Skin of body (tissue), 1 donor: ENCODE measurements at regions not wholly inside any gene's neighbourhood (a gene's known extent, or its start where the extent isn't known, plus 50 kb on each side); places are given as distances from the start of the nearest gene placed in this dataset.
"Not testable (repeated sequence)": the region's sequence is repeated elsewhere in the genome, so short reads cannot be mapped to it uniquely, and the experiment has no call there.

Source experiments
- DNase-seq: peaks from one replicate; lab custom pipeline; 2025; lab: John Stamatoyannopoulos, UW

DNA sequence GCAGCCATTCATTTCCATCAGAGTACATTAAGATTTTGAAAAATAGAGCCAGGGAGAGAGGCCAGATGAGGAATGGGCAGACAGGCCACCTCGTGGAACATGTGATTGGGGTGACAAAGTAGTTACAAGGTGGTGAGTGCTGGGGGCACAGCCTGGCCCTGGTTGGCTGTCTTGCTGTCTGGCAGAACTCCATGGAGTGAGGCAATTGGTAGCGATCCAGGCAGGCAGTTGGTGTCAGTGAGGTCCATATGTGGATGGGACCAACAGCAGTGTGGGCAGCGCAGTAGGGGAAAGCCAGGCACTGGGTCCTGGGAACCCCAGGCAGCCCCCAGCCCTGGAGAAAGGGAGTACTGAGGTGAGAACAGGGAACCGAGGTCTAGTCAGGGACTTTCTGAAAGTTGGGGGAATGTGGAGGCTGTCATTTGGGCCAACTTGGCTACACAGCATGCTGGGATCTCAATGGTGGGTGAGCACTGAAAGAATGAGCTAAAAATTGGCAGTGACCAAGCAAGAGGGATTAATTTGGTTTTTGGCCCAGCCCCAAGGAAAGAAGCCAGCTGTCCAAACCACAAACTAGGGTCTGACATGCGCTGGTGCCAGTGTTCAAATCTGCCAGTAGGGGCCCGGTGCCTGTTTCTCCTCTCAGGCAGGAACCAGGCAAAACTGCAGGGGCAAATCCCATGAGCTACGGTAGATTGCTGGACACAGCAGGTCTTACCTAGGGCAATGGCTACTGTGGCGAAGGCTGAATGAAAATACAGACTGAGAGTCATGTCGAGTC, 61.4 kb upstream of the E2F3 start:
- DNase-seq = no peak

DNA sequence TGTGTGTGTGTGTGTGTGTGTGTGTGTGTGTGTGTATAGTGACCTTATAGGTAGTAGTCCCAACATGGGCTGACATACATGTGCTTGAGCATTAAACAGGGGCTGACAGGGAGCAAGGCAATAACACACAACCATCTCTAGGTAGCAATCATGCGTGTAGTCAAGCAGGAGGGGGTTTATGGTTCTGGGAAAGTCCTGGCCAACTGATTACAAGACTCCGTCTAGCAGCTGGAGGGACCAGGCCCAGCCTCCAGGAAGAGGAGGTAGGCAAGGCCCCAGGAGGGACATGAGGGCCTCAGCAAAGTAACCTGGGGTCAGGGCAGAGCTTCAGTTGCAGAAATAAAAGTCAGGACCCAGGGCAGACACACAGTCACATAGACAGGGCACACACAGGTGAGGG, 60.6 kb upstream of the E2F3 start:
- DNase-seq = no peak

DNA sequence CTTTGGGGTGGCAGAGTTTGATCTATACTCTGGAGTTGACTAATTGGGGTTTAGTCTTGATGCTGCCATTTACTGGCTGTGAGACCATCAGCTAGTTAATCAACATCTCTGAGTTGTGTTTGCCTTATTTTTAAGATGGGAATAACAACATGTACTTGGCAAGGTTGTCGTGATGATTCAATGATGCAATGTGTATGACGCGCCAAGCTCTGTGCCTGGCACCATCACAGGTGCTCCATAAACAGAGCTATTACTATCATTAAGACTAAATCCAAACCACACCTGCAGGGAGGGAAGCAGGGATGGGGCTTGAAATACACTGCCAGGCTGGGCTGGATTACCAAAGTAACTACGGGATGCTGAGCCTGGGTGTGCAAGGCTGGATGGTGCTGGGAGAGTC, 60.1 kb upstream of the E2F3 start:
- no peak for DNase-seq

DNA sequence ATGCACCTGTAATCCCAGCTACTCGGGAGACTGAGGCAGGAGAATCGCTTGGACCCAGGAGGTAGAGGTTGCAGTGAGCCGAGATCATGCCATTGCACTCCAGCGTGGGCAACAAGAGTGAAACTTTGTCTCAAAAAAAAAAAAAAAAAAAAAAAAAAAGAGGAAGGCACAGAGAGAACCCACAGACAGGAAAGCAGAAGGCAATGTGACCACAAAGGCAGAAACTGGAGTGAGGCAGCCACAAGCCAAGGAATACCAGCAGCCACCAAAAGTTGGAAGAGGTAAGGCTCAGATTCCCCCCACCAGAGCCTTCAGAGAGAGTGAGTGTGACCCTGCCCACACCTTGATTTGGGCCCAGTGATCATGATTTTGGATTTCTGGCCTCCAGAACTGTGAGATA, 54.7 kb upstream of the E2F3 start:
- not testable (repeated sequence) for DNase-seq

DNA sequence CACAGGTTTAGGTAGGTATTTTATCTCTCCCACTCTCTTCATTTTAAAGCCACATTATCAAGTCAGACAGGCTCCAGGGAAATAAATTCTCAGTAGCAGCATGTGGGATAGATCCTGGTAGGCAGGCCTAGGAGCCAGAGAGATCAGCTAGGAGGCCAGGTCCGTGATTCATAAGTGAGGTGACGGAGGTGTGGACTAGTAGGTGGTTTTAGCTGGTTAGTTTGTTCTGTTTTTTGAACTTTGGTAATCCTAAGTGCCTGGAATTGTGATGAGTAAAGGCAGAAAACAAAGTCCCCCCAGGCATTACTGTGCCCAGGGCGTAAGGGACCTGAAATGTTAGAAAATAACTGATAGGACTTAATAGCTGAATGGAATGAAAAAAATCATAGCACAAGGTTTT, 53.6 kb upstream of the E2F3 start:
- no peak for DNase-seq

DNA sequence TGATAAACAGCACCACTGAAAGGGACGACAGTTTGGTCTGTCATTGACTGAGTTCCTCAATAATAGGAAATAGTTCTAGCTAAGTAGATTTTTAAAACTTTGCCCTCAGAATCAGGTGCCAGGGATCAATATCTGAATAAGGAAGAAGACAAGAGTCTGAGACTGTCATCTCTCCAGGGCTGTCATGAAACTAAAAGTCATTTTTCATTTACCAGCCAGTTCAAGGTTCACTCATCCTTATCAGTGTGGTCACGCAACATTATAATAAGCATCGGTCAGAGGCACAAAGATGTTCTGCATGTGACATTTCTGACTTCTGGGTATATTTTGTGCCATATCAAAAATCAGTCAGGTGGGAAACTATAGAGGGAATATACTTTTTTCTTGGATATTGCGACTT, 52.5 kb upstream of the E2F3 start:
- DNase-seq = no peak

DNA sequence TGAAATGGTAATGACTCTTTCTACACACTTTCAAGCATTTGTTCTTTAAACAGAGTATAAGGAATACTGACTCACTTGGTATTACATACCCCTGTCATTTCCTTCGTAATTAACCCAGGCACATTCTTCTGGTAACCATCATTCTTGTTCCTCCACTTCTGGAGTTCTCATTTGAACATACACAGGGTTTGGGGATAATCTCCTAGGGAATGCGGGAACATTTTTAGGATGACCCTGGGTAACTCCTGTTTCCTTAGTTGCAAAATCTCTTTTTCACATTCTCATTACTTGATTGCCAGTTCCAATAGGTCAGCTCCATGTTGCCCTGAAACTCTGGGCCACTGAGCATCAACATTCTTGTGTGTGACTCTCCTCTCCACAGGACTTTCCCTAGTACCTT, 51.5 kb upstream of the E2F3 start:
- DNase-seq = no peak

DNA sequence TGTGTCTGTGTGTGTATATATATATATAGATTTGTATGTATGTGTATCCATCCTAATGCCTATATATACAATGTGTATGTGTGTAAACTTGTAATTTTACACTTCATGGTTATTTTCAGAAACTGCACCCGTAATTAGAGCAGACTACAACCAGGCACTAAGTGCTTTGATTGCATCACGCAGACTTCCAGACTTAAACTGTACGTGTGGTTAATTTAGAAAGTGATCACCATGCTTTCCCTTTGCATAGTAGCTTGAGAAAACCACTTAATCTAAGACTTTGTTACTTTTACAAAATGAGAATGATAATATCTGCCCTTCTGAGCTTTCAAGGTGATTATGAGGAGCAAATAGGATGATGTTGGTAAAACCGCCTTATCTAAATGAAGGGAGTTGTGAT, 50.1 kb upstream of the E2F3 start:
- DNase-seq = no peak
